Panc1 (cell line): ENCODE measurements at regions not wholly inside any gene's neighbourhood (a gene's known extent, or its start where the extent isn't known, plus 50 kb on each side); places are given as distances from the start of the nearest gene placed in this dataset.

Source experiments
- ATAC-seq: fragments of 200-7000 bp; cut with Tn5 transposase; 2 replicates; pipeline ENCODE4 v1.9.1; 2020; ENCODE audit warnings: mild to moderate bottlenecking, moderate library complexity
- BruUV-seq: library from RNA; stranded (reverse); fragments of 400-500 nt; replicated peaks from 2 replicates; lab custom pipeline; 2021; lab: Mats Ljungman, UMichigan
- CTCF ChIA-PET: fragments of 300-600 bp; sonication (Branson Sonifier 250); formaldehyde crosslinking; loops from one replicate; lab custom pipeline; 2022; ENCODE audit warnings: antibody characterized with exemption; lab: Charles Lee
- POLR2A ChIA-PET: fragments of 300-600 bp; sonication (Branson Sonifier 250); formaldehyde crosslinking; loops from one replicate; lab custom pipeline; 2022; ENCODE audit warnings: antibody characterized with exemption; lab: Charles Lee
- DNase-seq: peaks from one replicate; pipeline ENCODE4 v3.0.0-alpha.2; 2010; ENCODE audit warnings: low read depth, low spot score
- H3K27ac ChIP-seq: 2 replicates; pipeline ENCODE4 v1.5.1; 2011; ENCODE audit warnings: mild to moderate bottlenecking, low read length, inconsistent platforms
- H3K27me3 ChIP-seq: fragments of 200-500 bp; sonication (Bioruptor generic); 2 replicates; pipeline ENCODE4 v1.6.0; 2014; ENCODE audit warnings: low read length, inconsistent platforms; ENCODE audit not compliant: control insufficient read depth, insufficient read depth
- H3K36me3 ChIP-seq: fragments of 200-500 bp; sonication (Bioruptor generic); 2 replicates; pipeline ENCODE4 v1.5.1; 2014; ENCODE audit warnings: inconsistent platforms, mild to moderate bottlenecking, low read length, moderate library complexity; ENCODE audit not compliant: control insufficient read depth, insufficient read depth
- H3K4me1 ChIP-seq: 2 replicates; pipeline ENCODE4 v1.5.1; 2011; ENCODE audit warnings: inconsistent platforms, mild to moderate bottlenecking, low read length, moderate library complexity; ENCODE audit not compliant: control insufficient read depth, insufficient read depth
- H3K4me3 ChIP-seq, 2 experiments: 2 replicates each; pipeline ENCODE4 v1.5.1; 2011 to 2012; ENCODE audit warnings: low read depth in 2 of 2, low read length in 2 of 2, mild to moderate bottlenecking in 2 of 2, inconsistent platforms in 1 of 2, moderate library complexity in 1 of 2
- H3K9me3 ChIP-seq: fragments of 200-500 bp; sonication (Bioruptor generic); 2 replicates; pipeline ENCODE4 v1.5.1; 2014; ENCODE audit warnings: low read depth, mild to moderate bottlenecking, inconsistent platforms, low read length, moderate library complexity; ENCODE audit not compliant: control insufficient read depth, insufficient read depth
- POLR2AphosphoS5 ChIP-seq: IDR thresholded peaks from 2 replicates; pipeline ENCODE4 v1.6.1; 2012; ENCODE audit warnings: mild to moderate bottlenecking, low read depth, low read length, moderate library complexity
- SIN3A ChIP-seq: IDR thresholded peaks from 2 replicates; pipeline ENCODE4 v1.6.1; 2012; ENCODE audit warnings: low read depth, mild to moderate bottlenecking, low read length, moderate library complexity, borderline replicate concordance; ENCODE audit not compliant: insufficient read depth
- TCF7L2 ChIP-seq: IDR thresholded peaks from 2 replicates; pipeline ENCODE4 v1.6.1; 2011; ENCODE audit warnings: mild to moderate bottlenecking, low read depth, low read length, inconsistent platforms
- in situ Hi-C: cut with HindIII; loops from 2 replicates; pipeline ENCODE4 v1.10.0; 2016; ENCODE audit warnings: low sequenced_read_pairs, low pct_unique_long_range_greater_than_20kb
- intact Hi-C: fragments of 100-400 bp; cut with micrococcal nuclease; formaldehyde crosslinking; loops from one replicate; pipeline ENCODE4 v1.10.0; 2022; ENCODE audit not compliant: unreplicated experiment
- TF ChIP-seq, protein P1 (sequence below): fragments of 450-650 bp; IDR thresholded peaks from 2 replicates; pipeline ENCODE4 v1.5.1; 2017; ENCODE audit warnings: mild to moderate bottlenecking
- TF ChIP-seq, protein P2 (sequence below), 2 experiments: IDR thresholded peaks; 2 replicates each; pipeline ENCODE4 v1.6.1; 2011 to 2012; ENCODE audit warnings: low read depth in 2 of 2, control low read depth in 1 of 2, low read length in 1 of 2, mild to moderate bottlenecking in 1 of 2, moderate library complexity in 1 of 2; ENCODE audit not compliant: insufficient read depth in 1 of 2

DNA sequence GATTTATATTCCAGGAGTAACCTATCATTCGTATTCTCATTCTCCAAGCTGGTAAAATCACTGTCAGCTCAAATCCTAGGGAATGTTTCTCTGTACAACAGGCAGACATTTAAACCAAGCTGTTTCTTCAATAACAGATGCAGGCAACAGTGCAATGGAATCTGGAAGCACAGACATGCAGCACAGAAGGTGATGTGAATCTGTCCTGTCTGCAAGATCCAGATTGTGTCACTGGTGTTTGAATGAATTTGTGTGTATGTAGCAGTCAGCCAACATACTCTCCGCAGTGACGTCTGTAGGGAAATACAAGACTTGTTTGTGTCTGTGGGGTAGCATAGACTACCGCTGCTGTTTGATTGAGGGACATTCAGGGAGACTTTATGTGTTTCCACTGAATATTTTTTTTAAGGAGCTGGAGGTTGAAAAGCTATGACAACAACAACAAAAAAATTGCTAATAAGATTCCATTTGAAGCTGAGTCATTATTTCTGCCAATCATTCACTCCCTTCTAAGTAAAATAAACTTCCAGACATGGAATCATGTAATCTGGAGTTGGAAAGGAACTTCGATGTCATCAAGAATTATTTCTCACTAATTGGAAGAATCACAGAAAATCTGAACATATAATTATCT is 122.9 kb upstream of the MYO3A start:
- no peak overlapping the region for H3K27ac ChIP-seq
- ATAC-seq: no peak
- BruUV-seq: no TSS peak
- TF ChIP-seq, protein P1, sequence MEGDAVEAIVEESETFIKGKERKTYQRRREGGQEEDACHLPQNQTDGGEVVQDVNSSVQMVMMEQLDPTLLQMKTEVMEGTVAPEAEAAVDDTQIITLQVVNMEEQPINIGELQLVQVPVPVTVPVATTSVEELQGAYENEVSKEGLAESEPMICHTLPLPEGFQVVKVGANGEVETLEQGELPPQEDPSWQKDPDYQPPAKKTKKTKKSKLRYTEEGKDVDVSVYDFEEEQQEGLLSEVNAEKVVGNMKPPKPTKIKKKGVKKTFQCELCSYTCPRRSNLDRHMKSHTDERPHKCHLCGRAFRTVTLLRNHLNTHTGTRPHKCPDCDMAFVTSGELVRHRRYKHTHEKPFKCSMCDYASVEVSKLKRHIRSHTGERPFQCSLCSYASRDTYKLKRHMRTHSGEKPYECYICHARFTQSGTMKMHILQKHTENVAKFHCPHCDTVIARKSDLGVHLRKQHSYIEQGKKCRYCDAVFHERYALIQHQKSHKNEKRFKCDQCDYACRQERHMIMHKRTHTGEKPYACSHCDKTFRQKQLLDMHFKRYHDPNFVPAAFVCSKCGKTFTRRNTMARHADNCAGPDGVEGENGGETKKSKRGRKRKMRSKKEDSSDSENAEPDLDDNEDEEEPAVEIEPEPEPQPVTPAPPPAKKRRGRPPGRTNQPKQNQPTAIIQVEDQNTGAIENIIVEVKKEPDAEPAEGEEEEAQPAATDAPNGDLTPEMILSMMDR: no peak
- no peak for TF ChIP-seq TCF7L2
- no peak for TF ChIP-seq POLR2AphosphoS5
- TF ChIP-seq, protein P2, sequence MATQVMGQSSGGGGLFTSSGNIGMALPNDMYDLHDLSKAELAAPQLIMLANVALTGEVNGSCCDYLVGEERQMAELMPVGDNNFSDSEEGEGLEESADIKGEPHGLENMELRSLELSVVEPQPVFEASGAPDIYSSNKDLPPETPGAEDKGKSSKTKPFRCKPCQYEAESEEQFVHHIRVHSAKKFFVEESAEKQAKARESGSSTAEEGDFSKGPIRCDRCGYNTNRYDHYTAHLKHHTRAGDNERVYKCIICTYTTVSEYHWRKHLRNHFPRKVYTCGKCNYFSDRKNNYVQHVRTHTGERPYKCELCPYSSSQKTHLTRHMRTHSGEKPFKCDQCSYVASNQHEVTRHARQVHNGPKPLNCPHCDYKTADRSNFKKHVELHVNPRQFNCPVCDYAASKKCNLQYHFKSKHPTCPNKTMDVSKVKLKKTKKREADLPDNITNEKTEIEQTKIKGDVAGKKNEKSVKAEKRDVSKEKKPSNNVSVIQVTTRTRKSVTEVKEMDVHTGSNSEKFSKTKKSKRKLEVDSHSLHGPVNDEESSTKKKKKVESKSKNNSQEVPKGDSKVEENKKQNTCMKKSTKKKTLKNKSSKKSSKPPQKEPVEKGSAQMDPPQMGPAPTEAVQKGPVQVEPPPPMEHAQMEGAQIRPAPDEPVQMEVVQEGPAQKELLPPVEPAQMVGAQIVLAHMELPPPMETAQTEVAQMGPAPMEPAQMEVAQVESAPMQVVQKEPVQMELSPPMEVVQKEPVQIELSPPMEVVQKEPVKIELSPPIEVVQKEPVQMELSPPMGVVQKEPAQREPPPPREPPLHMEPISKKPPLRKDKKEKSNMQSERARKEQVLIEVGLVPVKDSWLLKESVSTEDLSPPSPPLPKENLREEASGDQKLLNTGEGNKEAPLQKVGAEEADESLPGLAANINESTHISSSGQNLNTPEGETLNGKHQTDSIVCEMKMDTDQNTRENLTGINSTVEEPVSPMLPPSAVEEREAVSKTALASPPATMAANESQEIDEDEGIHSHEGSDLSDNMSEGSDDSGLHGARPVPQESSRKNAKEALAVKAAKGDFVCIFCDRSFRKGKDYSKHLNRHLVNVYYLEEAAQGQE (IDR thresholded peaks at IDR 0.05; ENCODE audit: insufficient read depth in 1 of 2, low read depth in 2 of 2, low read length in 1 of 2): no peak
- TF ChIP-seq SIN3A: no peak
- H3K4me3 ChIP-seq: no peak overlapping the region
- H3K9me3 ChIP-seq: no peaks in the 10 kb centered on the region
- in situ Hi-C loops (no loop called here), intact Hi-C loops (no loop called here)
- H3K27me3 ChIP-seq: no peaks in the 10 kb centered on the region
- DNase-seq: no peak
- ChIA-PET POLR2A (no interaction called here), CTCF (no interaction called here)
- no peaks in the 10 kb centered on the region for H3K36me3 ChIP-seq
- no peaks in the 10 kb centered on the region for H3K4me1 ChIP-seq

DNA sequence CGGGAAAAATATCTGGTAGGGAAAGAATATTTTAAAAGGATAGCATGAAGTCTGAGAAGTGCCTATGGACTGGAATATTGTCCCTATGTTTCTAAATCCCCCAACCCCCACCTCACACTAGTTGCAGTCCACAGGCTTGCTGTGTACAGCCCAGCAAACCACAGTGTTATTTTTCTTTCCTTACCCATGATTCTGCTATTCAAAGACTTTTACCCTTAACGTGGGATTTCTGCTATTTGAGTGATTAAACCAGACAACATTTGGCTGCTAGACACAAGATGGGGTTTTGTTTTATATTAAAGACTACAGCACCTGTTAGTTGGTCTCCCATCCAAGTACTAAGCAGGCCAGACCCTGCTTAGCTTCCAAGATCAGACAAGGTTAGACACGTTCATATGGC is 120.5 kb upstream of the MYO3A start:
- intact Hi-C loops (no loop called here), in situ Hi-C loops (no loop called here)
- no peak for DNase-seq
- H3K4me3 ChIP-seq: no peak overlapping the region
- H3K4me1 ChIP-seq: no peaks in the 10 kb centered on the region
- TF ChIP-seq SIN3A: no peak
- TF ChIP-seq TCF7L2: no peak
- TF ChIP-seq, protein P2 (IDR thresholded peaks at IDR 0.05; ENCODE audit: insufficient read depth in 1 of 2, low read depth in 2 of 2, low read length in 1 of 2): no peak
- TF ChIP-seq POLR2AphosphoS5: no peak
- TF ChIP-seq, protein P1: no peak
- no peaks in the 10 kb centered on the region for H3K9me3 ChIP-seq
- CTCF ChIA-PET: no interaction called here
- ATAC-seq: no peak
- H3K27ac ChIP-seq: no peak overlapping the region
- POLR2A ChIA-PET: no interaction called here
- BruUV-seq: no TSS peak
- no peaks in the 10 kb centered on the region for H3K27me3 ChIP-seq
- H3K36me3 ChIP-seq: no peaks in the 10 kb centered on the region
